ENCODE measurements at regions not wholly inside any gene's neighbourhood (a gene's known extent, or its start where the extent isn't known, plus 50 kb on each side); places are given as distances from the start of the nearest gene placed in this dataset.

- H3K4me1 Mint-ChIP-seq = no peaks in the 10 kb centered on the region
- peaks cover 15% of the 10 kb centered on the region for H3K9me3 Mint-ChIP-seq
- no peaks in the 10 kb centered on the region for H3K36me3 Mint-ChIP-seq (ENCODE audit: low read depth)
- H3K27ac Mint-ChIP-seq (ENCODE audit: unreplicated experiment) = no peak overlapping the region
- TF ChIP-seq CTCF (conservative IDR thresholded peaks at IDR 0.05) = no peak
- DNase-seq (ENCODE audit: low read depth, low spot score) = no peak
- H3K4me3 Mint-ChIP-seq = no peak overlapping the region
- no peaks in the 10 kb centered on the region for H3K27me3 Mint-ChIP-seq (ENCODE audit: low read depth)
These were observed 466.1 kb upstream of the GRID2 start for GRCh38 chr4:91837608-91838029.

- DNase-seq (ENCODE audit: low read depth, low spot score) = no peak
- Mint-ChIP-seq H3K36me3 (ENCODE audit: low read depth) (no peaks in the 10 kb centered on the region), H3K9me3 (peaks cover 12% of the 10 kb centered on the region), H3K4me3 (no peak overlapping the region), H3K4me1 (no peaks in the 10 kb centered on the region), H3K27me3 (ENCODE audit: low read depth) (no peaks in the 10 kb centered on the region), H3K27ac (ENCODE audit: unreplicated experiment) (no peak overlapping the region)
- no peak for TF ChIP-seq CTCF (conservative IDR thresholded peaks at IDR 0.05)
These were observed 465.4 kb upstream of the GRID2 start for GRCh38 chr4:91838181-91838861.

GRCh38 chr4:91840359-91840758 lies 463.4 kb upstream of the GRID2 start:
- no peak for DNase-seq (ENCODE audit: low read depth, low spot score)
- Mint-ChIP-seq H3K4me3 (no peak overlapping the region), H3K27ac (ENCODE audit: unreplicated experiment) (no peak overlapping the region), H3K27me3 (ENCODE audit: low read depth) (no peaks in the 10 kb centered on the region), H3K36me3 (ENCODE audit: low read depth) (no peaks in the 10 kb centered on the region), H3K9me3 (peaks cover 3% of the 10 kb centered on the region), H3K4me1 (no peaks in the 10 kb centered on the region)
- no peak for TF ChIP-seq CTCF (conservative IDR thresholded peaks at IDR 0.05)

GRCh38 chr4:91846233-91846632 lies 457.5 kb upstream of the GRID2 start:
- Mint-ChIP-seq H3K4me3 (no peak overlapping the region), H3K27me3 (ENCODE audit: low read depth) (no peaks in the 10 kb centered on the region), H3K36me3 (ENCODE audit: low read depth) (no peaks in the 10 kb centered on the region), H3K4me1 (no peaks in the 10 kb centered on the region), H3K9me3 (no peaks in the 10 kb centered on the region), H3K27ac (ENCODE audit: unreplicated experiment) (no peak overlapping the region)
- TF ChIP-seq CTCF (conservative IDR thresholded peaks at IDR 0.05) = no peak
- no peak for DNase-seq (ENCODE audit: low read depth, low spot score)

GRCh38 chr4:91851456-91851855 lies 452.3 kb upstream of the GRID2 start:
- H3K9me3 Mint-ChIP-seq = no peaks in the 10 kb centered on the region
- TF ChIP-seq CTCF (conservative IDR thresholded peaks at IDR 0.05) = no peak
- DNase-seq (ENCODE audit: low read depth, low spot score) = no peak
- no peaks in the 10 kb centered on the region for H3K36me3 Mint-ChIP-seq (ENCODE audit: low read depth)
- H3K27me3 Mint-ChIP-seq (ENCODE audit: low read depth) = no peaks in the 10 kb centered on the region
- H3K4me1 Mint-ChIP-seq = no peaks in the 10 kb centered on the region
- H3K27ac Mint-ChIP-seq (ENCODE audit: unreplicated experiment) = no peak overlapping the region
- no peak overlapping the region for H3K4me3 Mint-ChIP-seq

Measured in neural crest cell (in vitro differentiated cells).